ENCODE measurements at regions not wholly inside any gene's neighbourhood (a gene's known extent, or its start where the extent isn't known, plus 50 kb on each side); places are given as distances from the start of the nearest gene placed in this dataset.

DNA sequence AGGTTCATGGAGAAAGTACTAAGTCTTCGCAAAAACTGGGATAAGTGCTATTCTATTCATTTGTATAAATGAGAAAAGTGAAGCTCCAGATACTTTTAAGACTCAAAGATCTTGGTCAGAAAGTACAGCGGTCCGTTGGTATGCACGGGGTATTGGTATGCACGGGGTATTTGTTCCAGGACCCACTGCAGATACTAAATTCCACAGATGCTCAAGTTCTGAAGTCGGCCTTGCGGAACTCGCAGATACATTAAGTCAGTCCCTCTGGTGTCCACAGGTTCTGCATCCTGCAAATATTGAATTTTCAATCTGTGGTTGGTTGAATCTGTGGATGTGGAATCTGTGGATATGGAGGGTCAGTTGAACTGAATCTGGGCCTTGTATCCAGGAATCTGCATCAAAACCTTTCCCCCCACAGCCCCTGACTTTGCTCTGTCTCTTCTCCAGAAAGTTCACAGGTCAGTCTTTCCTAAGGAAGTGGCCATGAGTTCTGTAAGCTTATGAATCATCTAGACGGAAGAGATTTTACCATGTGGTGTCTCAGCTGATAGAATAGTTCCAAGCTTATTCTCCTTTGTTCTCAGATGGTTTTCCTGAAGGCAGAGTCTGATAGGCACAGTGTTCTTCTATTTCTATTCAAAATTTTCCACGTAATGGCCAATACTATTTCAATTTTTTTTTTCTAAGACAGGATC, 274.7 kb downstream of the NEDD1 start:
- Histone ChIP-seq H3K36me3 (ENCODE audit: insufficient read depth, low read length) (no peaks in the 10 kb centered on the region), H3K27me3 (ENCODE audit: insufficient read depth, low read length) (no peaks in the 10 kb centered on the region), H3K9me3 (ENCODE audit: control insufficient read depth in 1 of 2, low read length in 2 of 2) (no peaks in the 10 kb centered on the region), H3K4me1 (ENCODE audit: insufficient read depth, low read length) (no peaks in the 10 kb centered on the region), H3K4me3 (ENCODE audit: low read length in 2 of 2) (no peak overlapping the region), H3K27ac (ENCODE audit: low read depth, low read length) (no peak overlapping the region)
- ChIA-PET POLR2A (ENCODE audit: partially characterized antibody) (no interaction called here), CTCF (ENCODE audit: partially characterized antibody) (no interaction called here)
- no peak for DNase-seq
- Mint-ChIP-seq H3K4me1 (no peaks in the 10 kb centered on the region), H3K27me3 (peaks cover 0 to 4% of the 10 kb centered on the region in 2 donors), H3K9me3 (peaks cover 0 to 10% (median 1%) of the 10 kb centered on the region in 8 donors), H3K4me3 (no peak overlapping the region), H3K27ac (no peak overlapping the region), H3K36me3 (no peaks in the 10 kb centered on the region)
- intact Hi-C loops (cut with micrococcal nuclease): no loop called here

GRCh38 chr12:97182769-97183168, 275.7 kb downstream of the NEDD1 start:
- H3K4me1 Mint-ChIP-seq: no peaks in the 10 kb centered on the region
- POLR2A ChIA-PET (ENCODE audit: partially characterized antibody): no interaction called here
- H3K4me1 ChIP-seq (ENCODE audit: insufficient read depth, low read length): no peaks in the 10 kb centered on the region
- H3K9me3 ChIP-seq (ENCODE audit: control insufficient read depth in 1 of 2, low read length in 2 of 2): no peaks in the 10 kb centered on the region
- H3K4me3 ChIP-seq (ENCODE audit: low read length in 2 of 2): no peak overlapping the region
- H3K36me3 ChIP-seq (ENCODE audit: insufficient read depth, low read length): no peaks in the 10 kb centered on the region
- CTCF ChIA-PET (ENCODE audit: partially characterized antibody): no interaction called here
- DNase-seq: no peak
- H3K27ac ChIP-seq (ENCODE audit: low read depth, low read length): no peak overlapping the region
- H3K27me3 ChIP-seq (ENCODE audit: insufficient read depth, low read length): no peaks in the 10 kb centered on the region
- peaks cover 0 to 9% (median 2%) of the 10 kb centered on the region in 8 donors for H3K9me3 Mint-ChIP-seq
- H3K4me3 Mint-ChIP-seq: no peak overlapping the region
- peaks cover 0 to 4% of the 10 kb centered on the region in 2 donors for H3K27me3 Mint-ChIP-seq
- intact Hi-C loops (cut with micrococcal nuclease): no loop called here
- H3K36me3 Mint-ChIP-seq: no peaks in the 10 kb centered on the region
- no peak overlapping the region for H3K27ac Mint-ChIP-seq

DNA sequence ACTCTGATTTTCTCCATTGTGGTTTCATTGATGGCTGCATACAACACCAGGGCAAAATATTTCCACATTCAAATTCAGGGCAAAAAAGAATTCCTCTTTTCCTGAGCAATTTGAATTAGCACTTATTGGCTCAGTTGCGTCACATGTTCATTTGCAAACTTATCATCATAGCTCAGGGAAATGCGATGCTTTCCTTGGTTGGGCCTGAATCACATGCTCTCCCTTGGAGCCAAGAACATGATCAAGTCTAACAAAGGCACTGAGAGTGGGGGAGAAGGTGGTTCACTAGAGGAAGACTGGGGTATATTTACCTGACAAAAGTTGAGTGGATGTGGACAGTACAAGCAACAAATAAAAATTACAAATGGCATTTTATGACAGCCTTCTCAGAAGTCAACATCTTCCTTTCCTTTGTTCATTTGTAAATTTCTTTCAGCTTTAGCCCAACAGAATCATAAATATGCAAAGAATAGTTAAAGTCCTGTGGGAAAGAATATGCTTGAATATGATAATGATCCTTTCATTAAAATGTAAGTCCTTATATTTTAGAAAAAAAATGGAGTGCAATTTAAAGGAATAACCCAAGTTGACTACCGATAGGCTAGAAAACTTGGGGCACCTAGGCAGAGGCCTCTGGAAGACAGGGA, 277.2 kb downstream of the NEDD1 start:
- CTCF ChIA-PET (ENCODE audit: partially characterized antibody): no interaction called here
- Histone ChIP-seq H3K9me3 (ENCODE audit: control insufficient read depth in 1 of 2, low read length in 2 of 2) (no peaks in the 10 kb centered on the region), H3K27me3 (ENCODE audit: insufficient read depth, low read length) (no peaks in the 10 kb centered on the region), H3K4me3 (ENCODE audit: low read length in 2 of 2) (no peak overlapping the region), H3K36me3 (ENCODE audit: insufficient read depth, low read length) (no peaks in the 10 kb centered on the region), H3K4me1 (ENCODE audit: insufficient read depth, low read length) (no peaks in the 10 kb centered on the region), H3K27ac (ENCODE audit: low read depth, low read length) (no peak overlapping the region)
- Mint-ChIP-seq H3K27me3 (peaks cover 0 to 4% of the 10 kb centered on the region in 2 donors), H3K36me3 (no peaks in the 10 kb centered on the region), H3K4me3 (no peak overlapping the region), H3K4me1 (no peaks in the 10 kb centered on the region), H3K27ac (no peak overlapping the region), H3K9me3 (peaks cover 0 to 7% (median 2%) of the 10 kb centered on the region in 8 donors)
- no peak for DNase-seq
- POLR2A ChIA-PET (ENCODE audit: partially characterized antibody): no interaction called here
- intact Hi-C loops (cut with micrococcal nuclease): no loop called here

GRCh38 chr12:97185567-97185966, 277.0 kb upstream of the RMST start:
- intact Hi-C loops (cut with micrococcal nuclease): no loop called here
- Histone ChIP-seq H3K4me3 (ENCODE audit: low read length in 2 of 2) (no peak overlapping the region), H3K27ac (ENCODE audit: low read depth, low read length) (no peak overlapping the region), H3K36me3 (ENCODE audit: insufficient read depth, low read length) (no peaks in the 10 kb centered on the region), H3K4me1 (ENCODE audit: insufficient read depth, low read length) (no peaks in the 10 kb centered on the region), H3K9me3 (ENCODE audit: control insufficient read depth in 1 of 2, low read length in 2 of 2) (no peaks in the 10 kb centered on the region), H3K27me3 (ENCODE audit: insufficient read depth, low read length) (no peaks in the 10 kb centered on the region)
- H3K27ac Mint-ChIP-seq: no peak overlapping the region
- CTCF ChIA-PET (ENCODE audit: partially characterized antibody): no interaction called here
- no peak overlapping the region for H3K4me3 Mint-ChIP-seq
- peaks cover 0 to 4% of the 10 kb centered on the region in 2 donors for H3K27me3 Mint-ChIP-seq
- POLR2A ChIA-PET (ENCODE audit: partially characterized antibody): no interaction called here
- H3K4me1 Mint-ChIP-seq: no peaks in the 10 kb centered on the region
- no peaks in the 10 kb centered on the region for H3K36me3 Mint-ChIP-seq
- DNase-seq: no peak
- H3K9me3 Mint-ChIP-seq: peaks cover 0 to 5% (median 3%) of the 10 kb centered on the region in 8 donors

DNA sequence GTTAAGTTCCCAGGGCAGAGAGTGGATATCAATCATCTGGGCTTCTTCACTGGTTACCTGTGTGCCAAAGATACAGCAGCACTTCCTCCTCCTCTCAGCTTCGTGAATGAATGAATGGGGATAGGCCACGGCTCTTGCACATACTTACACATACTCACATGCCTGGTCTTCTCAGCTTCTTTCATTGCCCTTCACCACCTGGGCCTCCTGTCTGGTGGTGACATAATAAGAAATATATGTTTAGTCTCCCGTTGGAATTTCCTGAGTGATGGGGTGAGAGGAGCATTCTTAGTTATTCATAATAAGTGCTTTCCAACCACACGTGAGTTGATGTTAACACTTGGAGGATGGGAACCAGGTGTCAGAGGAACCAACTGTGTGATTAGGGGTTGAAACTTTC, 268.1 kb upstream of the RMST start:
- H3K27me3 ChIP-seq (ENCODE audit: insufficient read depth, low read length): no peaks in the 10 kb centered on the region
- H3K4me1 Mint-ChIP-seq: no peaks in the 10 kb centered on the region
- H3K4me3 Mint-ChIP-seq: no peak overlapping the region
- H3K27me3 Mint-ChIP-seq: peaks cover under 1 to 3% of the 10 kb centered on the region in 2 donors
- no peak for DNase-seq
- H3K27ac Mint-ChIP-seq: no peak overlapping the region
- CTCF ChIA-PET (ENCODE audit: partially characterized antibody): no interaction called here
- intact Hi-C loops (cut with micrococcal nuclease): no loop called here
- no peak overlapping the region for H3K4me3 ChIP-seq (ENCODE audit: low read length in 2 of 2)
- POLR2A ChIA-PET (ENCODE audit: partially characterized antibody): no interaction called here
- H3K36me3 ChIP-seq (ENCODE audit: insufficient read depth, low read length): no peaks in the 10 kb centered on the region
- no peaks in the 10 kb centered on the region for H3K4me1 ChIP-seq (ENCODE audit: insufficient read depth, low read length)
- H3K36me3 Mint-ChIP-seq: no peaks in the 10 kb centered on the region
- no peaks in the 10 kb centered on the region for H3K9me3 ChIP-seq (ENCODE audit: control insufficient read depth in 1 of 2, low read length in 2 of 2)
- peaks cover 0 to 19% (median 6%) of the 10 kb centered on the region in 8 donors for H3K9me3 Mint-ChIP-seq
- H3K27ac ChIP-seq (ENCODE audit: low read depth, low read length): no peak overlapping the region

- no peaks in the 10 kb centered on the region for H3K36me3 Mint-ChIP-seq
- H3K27ac Mint-ChIP-seq: no peak overlapping the region
- H3K27ac ChIP-seq (ENCODE audit: low read depth, low read length): no peak overlapping the region
- no peaks in the 10 kb centered on the region for H3K36me3 ChIP-seq (ENCODE audit: insufficient read depth, low read length)
- ChIA-PET CTCF (ENCODE audit: partially characterized antibody) (no interaction called here), POLR2A (ENCODE audit: partially characterized antibody) (no interaction called here)
- no peak for DNase-seq
- no peak overlapping the region for H3K4me3 ChIP-seq (ENCODE audit: low read length in 2 of 2)
- no peaks in the 10 kb centered on the region for H3K9me3 ChIP-seq (ENCODE audit: control insufficient read depth in 1 of 2, low read length in 2 of 2)
- no peaks in the 10 kb centered on the region for H3K27me3 ChIP-seq (ENCODE audit: insufficient read depth, low read length)
- peaks cover 5 to 12% of the 10 kb centered on the region in 2 donors for H3K27me3 Mint-ChIP-seq
- H3K4me1 Mint-ChIP-seq: no peaks in the 10 kb centered on the region
- H3K9me3 Mint-ChIP-seq: peaks cover 0 to 8% (median 2%) of the 10 kb centered on the region in 8 donors
- intact Hi-C loops (cut with micrococcal nuclease): no loop called here
- H3K4me3 Mint-ChIP-seq: no peak overlapping the region
- H3K4me1 ChIP-seq (ENCODE audit: insufficient read depth, low read length): no peaks in the 10 kb centered on the region
Measured at GRCh38 chr12:97200181-97200580, 262.4 kb upstream of the RMST start.

GRCh38 chr12:97203408-97203807, 259.2 kb upstream of the RMST start:
- no peak overlapping the region for H3K4me3 Mint-ChIP-seq
- POLR2A ChIA-PET (ENCODE audit: partially characterized antibody): no interaction called here
- no peaks in the 10 kb centered on the region for H3K9me3 ChIP-seq (ENCODE audit: control insufficient read depth in 1 of 2, low read length in 2 of 2)
- no peaks in the 10 kb centered on the region for H3K4me1 ChIP-seq (ENCODE audit: insufficient read depth, low read length)
- no peaks in the 10 kb centered on the region for H3K36me3 ChIP-seq (ENCODE audit: insufficient read depth, low read length)
- no peaks in the 10 kb centered on the region for H3K4me1 Mint-ChIP-seq
- peaks cover 5 to 9% of the 10 kb centered on the region in 2 donors for H3K27me3 Mint-ChIP-seq
- H3K9me3 Mint-ChIP-seq: peaks cover 0 to 11% (median 2%) of the 10 kb centered on the region in 8 donors
- H3K27me3 ChIP-seq (ENCODE audit: insufficient read depth, low read length): no peaks in the 10 kb centered on the region
- no peak for DNase-seq
- H3K36me3 Mint-ChIP-seq: no peaks in the 10 kb centered on the region
- H3K27ac Mint-ChIP-seq: no peak overlapping the region
- no peak overlapping the region for H3K4me3 ChIP-seq (ENCODE audit: low read length in 2 of 2)
- intact Hi-C loops (cut with micrococcal nuclease): no loop called here
- CTCF ChIA-PET (ENCODE audit: partially characterized antibody): no interaction called here
- no peak overlapping the region for H3K27ac ChIP-seq (ENCODE audit: low read depth, low read length)
